NCI-H2029 treated with DMSO at 0.1 percent for 48 hours (cell line): ENCODE measurements at regions not wholly inside any gene's neighbourhood (a gene's known extent, or its start where the extent isn't known, plus 50 kb on each side); places are given as distances from the start of the nearest gene placed in this dataset.

Source experiments
- DNase-seq: peaks from one replicate; lab custom pipeline; 2025; lab: John Stamatoyannopoulos, UW

- DNase-seq: no peak
Observed at GRCh38 chr7:3195160-3195559, 105.9 kb upstream of the SDK1 start.

GRCh38 chr7:3196629-3197400 lies 104.2 kb upstream of the SDK1 start:
- no peak for DNase-seq

- no peak for DNase-seq
Observed at GRCh38 chr7:3197567-3198213, 103.4 kb upstream of the SDK1 start.

GRCh38 chr7:3198316-3198715 lies 102.7 kb upstream of the SDK1 start:
- no peak for DNase-seq

GRCh38 chr7:3200504-3200903 lies 100.5 kb upstream of the SDK1 start:
- no peak for DNase-seq

- no peak for DNase-seq
Observed at GRCh38 chr7:3201306-3201705, 99.7 kb upstream of the SDK1 start.

- DNase-seq: no peak
Observed at GRCh38 chr7:3201937-3202710, 98.9 kb upstream of the SDK1 start.

- no peak for DNase-seq
Observed at GRCh38 chr7:3204526-3204925, 96.5 kb upstream of the SDK1 start.

GRCh38 chr7:3206101-3206500 lies 95.0 kb upstream of the SDK1 start:
- no peak for DNase-seq

GRCh38 chr7:3206771-3207191 lies 94.3 kb upstream of the SDK1 start:
- no peak for DNase-seq

- DNase-seq: no peak
Observed at GRCh38 chr7:3207387-3207902, 93.6 kb upstream of the SDK1 start.

- no peak for DNase-seq
Observed at GRCh38 chr7:3210531-3210930, 90.5 kb upstream of the SDK1 start.

- DNase-seq: no peak
Observed at GRCh38 chr7:3214090-3214413, 87.0 kb upstream of the SDK1 start.

- DNase-seq: no peak
Observed at GRCh38 chr7:3215624-3216585, 85.1 kb upstream of the SDK1 start.

- DNase-seq: no peak
Observed at GRCh38 chr7:3217166-3217565, 83.9 kb upstream of the SDK1 start.

- DNase-seq: no peak
Observed at GRCh38 chr7:3218411-3219225, 82.4 kb upstream of the SDK1 start.

GRCh38 chr7:3229904-3230470 lies 71.1 kb upstream of the SDK1 start:
- no peak for DNase-seq

- no peak for DNase-seq
Observed at GRCh38 chr7:3230908-3231307, 70.1 kb upstream of the SDK1 start.

- no peak for DNase-seq
Observed at GRCh38 chr7:3232228-3232627, 68.8 kb upstream of the SDK1 start.

- no peak for DNase-seq
Observed at GRCh38 chr7:3233301-3233700, 67.8 kb upstream of the SDK1 start.

GRCh38 chr7:3234051-3234450 lies 67.0 kb upstream of the SDK1 start:
- no peak for DNase-seq
